ENCODE measurements at regions not wholly inside any gene's neighbourhood (a gene's known extent, or its start where the extent isn't known, plus 50 kb on each side); places are given as distances from the start of the nearest gene placed in this dataset.

DNA sequence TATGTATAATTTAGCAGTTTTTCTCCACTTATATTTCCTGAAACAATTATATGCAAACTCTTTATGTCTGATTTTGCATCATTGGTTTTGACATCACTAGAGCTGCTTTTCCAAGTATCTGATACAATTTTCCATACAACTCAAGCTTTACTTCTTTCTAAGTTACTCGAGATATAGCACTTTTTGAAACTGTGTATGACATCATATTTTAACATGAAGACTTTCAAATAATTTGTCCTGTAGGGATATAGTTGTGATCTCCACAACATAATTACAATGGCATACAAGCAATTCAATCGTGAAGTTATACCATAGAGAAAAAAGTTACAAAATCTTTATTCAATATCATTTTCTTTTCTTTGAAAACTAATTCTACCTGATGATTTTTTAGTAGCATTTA, 173.0 kb downstream of the LEPR start:
- Mint-ChIP-seq H3K4me3 (ENCODE audit: low read depth, unreplicated experiment) (no peak overlapping the region), H3K9me3 (ENCODE audit: low read depth, unreplicated experiment) (no peaks in the 10 kb centered on the region), H3K4me1 (ENCODE audit: low read depth, unreplicated experiment) (no peaks in the 10 kb centered on the region), H3K36me3 (ENCODE audit: insufficient read depth, unreplicated experiment) (no peaks in the 10 kb centered on the region), H3K27ac (ENCODE audit: unreplicated experiment) (no peak overlapping the region), H3K27me3 (ENCODE audit: unreplicated experiment) (no peaks in the 10 kb centered on the region)
- no peak for DNase-seq
- intact Hi-C loops (cut with micrococcal nuclease; ENCODE audit: unreplicated experiment): no loop called here
- BruUV-seq (replicated peaks): no TSS peak
- no peak for TF ChIP-seq CTCF (IDR thresholded peaks at IDR 0.05; ENCODE audit: unreplicated experiment)
- CTCF ChIA-PET: no interaction called here

- CTCF ChIA-PET: no interaction called here
- Mint-ChIP-seq H3K27ac (ENCODE audit: unreplicated experiment) (no peak overlapping the region), H3K9me3 (ENCODE audit: low read depth, unreplicated experiment) (no peaks in the 10 kb centered on the region), H3K4me3 (ENCODE audit: low read depth, unreplicated experiment) (no peak overlapping the region), H3K36me3 (ENCODE audit: insufficient read depth, unreplicated experiment) (no peaks in the 10 kb centered on the region), H3K4me1 (ENCODE audit: low read depth, unreplicated experiment) (no peaks in the 10 kb centered on the region), H3K27me3 (ENCODE audit: unreplicated experiment) (no peaks in the 10 kb centered on the region)
- DNase-seq: no peak
- BruUV-seq (replicated peaks): no TSS peak
- TF ChIP-seq CTCF (IDR thresholded peaks at IDR 0.05; ENCODE audit: unreplicated experiment): no peak
- intact Hi-C loops (cut with micrococcal nuclease; ENCODE audit: unreplicated experiment): no loop called here
These were observed 175.3 kb downstream of the LEPR start for GRCh38 chr1:65595724-65596123.

GRCh38 chr1:65596768-65597167, 176.3 kb downstream of the LEPR start:
- no peaks in the 10 kb centered on the region for H3K36me3 Mint-ChIP-seq (ENCODE audit: insufficient read depth, unreplicated experiment)
- no peaks in the 10 kb centered on the region for H3K9me3 Mint-ChIP-seq (ENCODE audit: low read depth, unreplicated experiment)
- H3K4me3 Mint-ChIP-seq (ENCODE audit: low read depth, unreplicated experiment): no peak overlapping the region
- intact Hi-C loops (cut with micrococcal nuclease; ENCODE audit: unreplicated experiment): no loop called here
- CTCF ChIA-PET: no interaction called here
- H3K27me3 Mint-ChIP-seq (ENCODE audit: unreplicated experiment): no peaks in the 10 kb centered on the region
- no peak for DNase-seq
- no TSS peak for BruUV-seq (replicated peaks)
- TF ChIP-seq CTCF (IDR thresholded peaks at IDR 0.05; ENCODE audit: unreplicated experiment): no peak
- no peak overlapping the region for H3K27ac Mint-ChIP-seq (ENCODE audit: unreplicated experiment)
- H3K4me1 Mint-ChIP-seq (ENCODE audit: low read depth, unreplicated experiment): no peaks in the 10 kb centered on the region

- CTCF ChIA-PET: no interaction called here
- no peak for TF ChIP-seq CTCF (IDR thresholded peaks at IDR 0.05; ENCODE audit: unreplicated experiment)
- no TSS peak for BruUV-seq (replicated peaks)
- Mint-ChIP-seq H3K4me1 (ENCODE audit: low read depth, unreplicated experiment) (no peaks in the 10 kb centered on the region), H3K27me3 (ENCODE audit: unreplicated experiment) (no peaks in the 10 kb centered on the region), H3K27ac (ENCODE audit: unreplicated experiment) (no peak overlapping the region), H3K4me3 (ENCODE audit: low read depth, unreplicated experiment) (no peak overlapping the region), H3K9me3 (ENCODE audit: low read depth, unreplicated experiment) (no peaks in the 10 kb centered on the region), H3K36me3 (ENCODE audit: insufficient read depth, unreplicated experiment) (no peaks in the 10 kb centered on the region)
- intact Hi-C loops (cut with micrococcal nuclease; ENCODE audit: unreplicated experiment): no loop called here
- DNase-seq: no peak
These were observed 185.2 kb downstream of the LEPR start for GRCh38 chr1:65605621-65606020.

GRCh38 chr1:65606426-65606825, 186.0 kb downstream of the LEPR start:
- no TSS peak for BruUV-seq (replicated peaks)
- no peaks in the 10 kb centered on the region for H3K27me3 Mint-ChIP-seq (ENCODE audit: unreplicated experiment)
- H3K4me1 Mint-ChIP-seq (ENCODE audit: low read depth, unreplicated experiment): no peaks in the 10 kb centered on the region
- no peak for DNase-seq
- CTCF ChIA-PET: no interaction called here
- no peak overlapping the region for H3K4me3 Mint-ChIP-seq (ENCODE audit: low read depth, unreplicated experiment)
- no peaks in the 10 kb centered on the region for H3K36me3 Mint-ChIP-seq (ENCODE audit: insufficient read depth, unreplicated experiment)
- intact Hi-C loops (cut with micrococcal nuclease; ENCODE audit: unreplicated experiment): no loop called here
- no peak for TF ChIP-seq CTCF (IDR thresholded peaks at IDR 0.05; ENCODE audit: unreplicated experiment)
- H3K9me3 Mint-ChIP-seq (ENCODE audit: low read depth, unreplicated experiment): no peaks in the 10 kb centered on the region
- H3K27ac Mint-ChIP-seq (ENCODE audit: unreplicated experiment): no peak overlapping the region
